SIG-M5 treated with dmso at 0.1 percent for 504 hours (cell line): ENCODE measurements at regions not wholly inside any gene's neighbourhood (a gene's known extent, or its start where the extent isn't known, plus 50 kb on each side); places are given as distances from the start of the nearest gene placed in this dataset.

Experiments
- DNase-seq: peaks from one replicate; lab custom pipeline; 2025; ENCODE audit not compliant: unreplicated experiment; lab: John Stamatoyannopoulos, UW

DNA sequence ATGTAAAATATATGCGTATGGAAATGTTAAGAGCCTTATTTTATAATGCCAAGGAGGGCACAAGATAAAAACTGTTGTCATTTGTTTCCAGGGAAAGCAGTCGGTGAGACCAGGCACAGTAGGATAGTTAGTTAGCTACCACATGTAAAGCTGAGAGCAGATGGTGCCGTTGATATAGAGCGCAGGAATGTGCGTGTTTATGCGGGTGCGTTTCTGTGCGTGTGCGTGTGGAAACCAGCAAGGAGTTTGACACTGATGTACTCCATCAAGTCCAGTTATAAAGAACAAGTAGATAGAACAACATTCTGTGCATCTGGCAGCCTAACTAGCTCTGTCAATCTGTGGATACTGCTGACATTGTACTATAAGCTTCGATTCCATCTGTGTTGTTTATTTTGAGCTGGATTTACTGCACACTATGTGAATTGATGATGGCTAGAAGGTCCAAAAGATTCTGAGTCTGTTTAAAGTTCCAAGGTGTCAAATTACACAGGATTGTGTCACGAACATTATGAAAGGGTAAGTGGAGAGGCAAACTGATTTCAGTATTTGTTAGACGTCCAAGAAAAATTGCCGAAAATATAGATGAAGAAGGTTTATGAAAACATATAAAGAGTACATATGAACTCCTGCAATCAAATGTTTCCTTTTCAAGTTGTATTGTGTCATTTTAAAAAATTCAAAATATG is 494.9 kb upstream of the MEF2C start:
- no peak for DNase-seq

DNA sequence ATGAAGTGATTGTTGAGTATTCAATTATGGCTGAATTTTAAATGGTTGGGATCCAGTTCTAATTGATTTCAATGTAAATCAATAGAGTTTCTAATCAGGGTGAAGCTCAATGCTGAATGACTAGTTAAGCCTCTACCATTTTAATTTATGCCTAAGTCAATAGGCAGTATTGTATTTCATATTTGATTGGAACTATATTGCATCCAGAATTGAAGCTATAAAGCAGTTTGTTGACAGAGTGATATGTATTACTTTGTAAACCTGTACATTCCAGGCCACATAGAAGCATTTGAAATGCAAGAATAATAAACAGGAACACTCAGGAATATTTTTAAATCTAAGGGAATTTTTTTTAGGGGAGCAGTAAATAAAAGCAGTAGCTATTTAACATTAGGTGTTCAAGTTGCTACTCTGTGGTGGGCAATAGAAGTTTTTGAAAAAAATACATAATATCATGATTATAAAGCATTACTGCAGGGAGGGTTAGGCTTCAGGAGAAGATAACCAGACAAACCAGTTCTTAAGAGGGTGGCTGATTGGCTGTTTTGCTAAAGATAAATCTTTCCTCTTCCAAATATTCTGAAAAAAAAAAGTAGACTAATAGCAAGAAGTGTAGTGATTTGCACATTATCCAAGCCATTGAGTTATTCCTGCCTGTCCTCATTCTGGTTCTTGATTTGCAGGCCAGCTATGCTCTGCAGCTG is 492.0 kb upstream of the MEF2C start:
- no peak for DNase-seq

DNA sequence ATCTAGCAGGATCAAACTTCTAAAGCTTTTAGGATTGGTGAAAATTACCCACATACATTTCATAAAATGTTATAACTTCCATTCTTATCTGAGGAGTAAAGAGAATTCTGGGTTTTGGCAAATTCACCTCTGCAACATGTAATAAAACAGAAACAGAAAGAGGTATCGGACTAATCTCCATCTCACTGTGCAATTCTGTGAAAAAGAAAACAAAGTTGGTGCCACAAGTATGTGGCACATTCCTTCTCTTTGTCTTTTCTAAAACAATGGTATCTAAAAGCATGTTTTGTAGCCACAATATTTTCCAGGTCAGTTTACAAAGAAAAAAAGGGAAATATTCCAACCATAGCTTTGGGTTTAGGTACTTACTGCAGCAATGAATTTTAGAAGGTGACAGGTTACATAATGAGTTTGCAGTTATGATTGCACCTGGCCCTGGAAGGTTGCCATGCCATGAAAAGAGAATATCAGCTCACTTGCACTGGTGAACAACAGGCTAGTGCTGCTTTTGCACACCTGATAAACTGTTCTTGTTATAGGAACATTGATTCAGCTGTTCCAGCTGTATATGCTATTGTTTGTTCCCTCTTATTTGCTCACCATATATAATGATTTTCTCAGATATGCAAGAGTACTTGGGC is 491.3 kb upstream of the MEF2C start:
- no peak for DNase-seq

DNA sequence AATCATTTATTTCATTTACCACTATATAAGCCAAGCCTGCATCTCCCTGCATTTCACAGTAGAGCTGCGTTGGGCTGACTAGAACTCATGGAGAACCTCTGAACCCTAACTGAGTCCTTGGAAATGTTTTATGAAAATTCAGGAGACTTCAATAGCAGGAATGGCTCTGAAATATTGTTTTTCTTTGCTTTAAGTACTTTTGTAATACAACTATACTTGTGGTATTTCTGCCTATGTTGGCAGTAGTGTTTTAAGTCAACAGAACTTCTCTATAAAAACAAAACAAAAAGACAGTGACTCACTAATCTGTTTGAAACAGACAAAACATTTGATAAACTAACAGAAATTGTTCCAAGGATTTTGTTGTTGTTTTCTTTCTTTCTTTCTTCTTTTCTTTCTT is 489.2 kb upstream of the MEF2C start:
- DNase-seq, result no peak

DNA sequence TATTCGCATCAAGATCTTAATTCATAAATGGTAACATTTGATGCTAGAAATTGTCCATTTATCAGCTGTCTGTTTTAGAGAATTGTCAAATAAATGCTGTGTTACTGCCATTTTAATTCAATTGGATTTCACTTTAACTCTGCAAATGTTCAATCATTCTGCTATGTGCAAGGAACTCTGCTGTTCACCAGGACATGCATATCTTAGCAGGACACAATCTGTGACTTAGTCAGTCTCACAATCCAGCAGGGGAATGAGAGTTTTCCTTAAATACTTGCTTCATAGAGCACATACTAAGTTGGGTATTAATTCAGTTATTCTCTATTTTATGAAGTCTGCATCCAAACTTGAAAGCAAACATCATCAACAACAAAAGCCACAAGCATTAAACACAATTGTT is 488.7 kb upstream of the MEF2C start:
- no peak for DNase-seq

DNA sequence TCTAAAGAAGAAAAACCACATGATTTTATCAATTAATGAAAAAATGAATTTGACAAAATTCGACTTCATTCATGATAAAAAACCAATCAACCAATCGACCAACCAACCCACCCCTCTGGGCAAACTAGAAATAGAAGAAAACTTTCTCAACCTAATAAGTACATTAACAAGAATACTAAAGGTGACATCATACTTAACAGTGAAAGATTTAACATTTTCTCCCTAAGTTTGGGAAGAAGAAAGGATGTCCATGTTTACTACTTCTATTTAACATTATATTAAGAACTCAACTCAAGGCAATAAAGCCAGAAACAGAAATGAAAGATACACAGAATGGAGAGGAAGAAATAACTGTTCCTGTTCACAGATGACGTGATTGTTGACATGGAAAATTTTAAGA is 476.1 kb upstream of the MEF2C start:
- DNase-seq, result no peak

DNA sequence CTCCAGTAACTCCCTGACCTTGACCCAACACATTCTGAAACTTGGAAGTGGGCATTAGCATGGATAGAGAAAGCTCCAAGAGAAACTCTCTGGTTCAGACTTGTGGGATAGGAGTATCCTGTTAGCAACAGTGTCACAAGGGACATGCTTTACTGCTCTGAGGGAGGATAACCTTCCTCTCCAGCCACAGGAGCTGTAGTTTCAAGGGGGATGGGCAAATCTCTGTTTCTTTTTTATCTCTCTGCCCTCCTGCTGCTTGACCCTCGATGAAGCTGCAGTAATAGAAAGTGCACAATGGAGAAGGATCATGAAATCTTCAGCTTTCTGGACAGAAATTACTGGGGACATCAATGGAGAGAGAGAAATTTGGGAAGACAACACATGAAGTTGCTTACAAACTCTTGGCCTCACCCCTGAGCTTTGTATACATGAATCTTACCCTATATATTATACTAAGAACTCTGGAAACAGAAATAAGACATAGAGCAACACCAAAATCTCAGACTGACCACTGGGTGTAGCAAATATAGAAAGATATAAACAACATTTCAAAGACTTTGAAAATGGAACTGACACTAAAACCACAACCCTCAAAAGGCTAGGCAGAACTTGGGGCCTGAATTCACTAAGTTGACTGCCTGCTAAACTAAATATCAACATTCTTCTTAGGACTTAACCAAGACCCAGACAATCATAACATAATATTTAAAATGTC is 471.0 kb upstream of the MEF2C start:
- DNase-seq, result no peak

DNA sequence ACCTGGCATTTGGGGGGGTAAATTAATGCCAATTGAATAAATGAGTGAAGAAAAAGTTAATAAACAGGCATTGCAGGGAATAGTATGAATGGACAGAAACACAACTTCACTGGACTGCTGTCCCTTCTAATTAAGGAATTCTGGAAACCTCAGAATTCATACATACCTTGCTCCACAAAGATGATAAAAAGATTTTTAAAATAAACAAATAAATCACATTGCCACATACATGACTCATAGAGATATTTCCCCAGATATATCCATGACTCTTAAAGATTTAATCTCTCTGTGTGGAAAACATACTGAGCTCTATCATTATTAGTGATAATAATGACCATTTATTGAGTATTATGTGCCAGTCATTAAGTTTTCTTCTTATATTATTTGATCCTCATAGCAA is 469.0 kb upstream of the MEF2C start:
- DNase-seq, result no peak

DNA sequence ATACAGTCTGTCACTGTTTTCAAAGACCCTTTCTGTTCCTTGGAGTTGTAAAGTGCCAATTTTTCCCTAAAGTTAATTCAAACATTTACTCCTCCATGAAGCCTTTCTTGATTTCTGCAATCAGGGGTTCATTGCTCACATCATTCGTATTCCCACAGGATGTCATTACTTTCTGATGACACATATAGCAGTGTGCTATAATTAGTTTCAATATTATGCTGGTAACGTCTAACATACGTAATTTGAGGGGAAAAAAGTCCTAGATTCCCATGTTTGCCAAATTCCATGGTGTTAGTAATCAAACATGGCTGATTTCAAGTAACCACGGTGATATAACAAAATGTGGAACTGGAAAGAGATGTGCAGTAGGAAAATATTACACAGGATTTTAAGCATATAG is 468.2 kb upstream of the MEF2C start:
- DNase-seq, result no peak

DNA sequence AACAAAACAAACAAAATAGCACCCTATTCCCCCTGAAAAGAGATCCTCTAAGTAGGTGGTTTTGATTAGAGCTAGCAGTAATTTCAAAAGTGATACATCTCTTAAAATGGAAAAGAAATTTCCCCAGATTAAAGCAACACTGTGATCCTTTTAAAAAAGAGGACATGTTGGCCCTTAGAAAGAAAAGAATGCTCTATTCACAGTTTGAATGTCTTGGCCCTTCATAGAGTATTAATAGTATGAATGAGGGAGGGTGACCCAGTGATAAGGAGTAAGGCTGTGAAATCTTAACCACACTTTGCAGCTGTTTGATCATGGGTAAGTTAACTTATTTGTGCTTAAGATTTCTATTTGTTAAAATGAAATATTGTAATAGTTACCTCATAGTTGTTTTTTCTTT is 467.7 kb upstream of the MEF2C start:
- no peak for DNase-seq

DNA sequence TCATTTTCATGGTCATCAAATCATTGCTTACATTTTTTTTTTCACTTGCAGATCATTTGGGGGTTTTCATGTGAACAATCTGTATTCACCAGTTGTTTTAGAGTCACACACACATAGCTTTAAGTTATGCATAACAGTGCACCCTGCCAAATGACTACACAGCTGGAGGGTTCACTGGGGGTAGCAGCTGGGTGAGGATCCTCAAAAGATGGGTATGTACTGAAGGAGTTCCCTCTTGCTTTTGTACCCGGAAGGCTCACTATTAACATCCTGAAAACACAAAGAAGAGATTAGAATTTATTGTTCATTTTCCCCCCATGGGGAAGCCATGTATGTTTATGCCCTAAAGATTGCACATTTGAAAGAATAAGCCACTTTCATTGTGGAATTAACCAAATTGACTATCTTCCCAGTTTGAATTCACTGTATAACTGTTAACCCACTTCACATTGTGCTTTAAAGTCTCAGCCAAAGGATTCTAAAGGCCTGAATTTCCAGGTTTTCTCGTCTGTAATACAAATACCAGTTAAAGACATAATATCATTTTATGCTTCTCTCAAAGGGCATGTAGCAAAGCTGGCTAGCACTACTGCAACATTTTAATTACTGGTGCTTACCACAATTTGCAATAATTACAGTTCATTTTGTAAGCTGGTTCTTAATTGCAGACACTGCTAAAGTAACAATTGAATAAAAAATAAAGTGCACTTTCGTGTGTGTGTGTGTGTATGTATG is 466.4 kb upstream of the MEF2C start:
- DNase-seq, result no peak

DNA sequence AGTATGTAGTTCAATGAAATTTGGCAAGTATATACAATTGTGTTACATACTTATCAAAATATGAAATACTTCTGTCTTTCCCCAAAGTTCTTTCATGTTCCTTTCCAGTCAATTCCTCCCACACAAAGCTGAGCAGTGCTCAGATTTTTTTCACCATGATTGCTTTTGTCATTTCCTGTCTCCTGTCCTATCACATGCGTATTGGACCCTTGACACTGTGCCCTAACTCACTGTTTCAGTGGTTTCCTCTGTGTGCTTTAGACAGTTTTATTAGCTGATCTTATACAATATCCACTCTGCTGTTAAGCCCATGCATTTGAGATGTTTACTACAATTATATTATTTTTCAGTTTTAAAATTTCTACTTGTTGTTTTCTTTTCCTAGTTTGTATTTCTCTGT is 463.6 kb upstream of the MEF2C start:
- no peak for DNase-seq

DNA sequence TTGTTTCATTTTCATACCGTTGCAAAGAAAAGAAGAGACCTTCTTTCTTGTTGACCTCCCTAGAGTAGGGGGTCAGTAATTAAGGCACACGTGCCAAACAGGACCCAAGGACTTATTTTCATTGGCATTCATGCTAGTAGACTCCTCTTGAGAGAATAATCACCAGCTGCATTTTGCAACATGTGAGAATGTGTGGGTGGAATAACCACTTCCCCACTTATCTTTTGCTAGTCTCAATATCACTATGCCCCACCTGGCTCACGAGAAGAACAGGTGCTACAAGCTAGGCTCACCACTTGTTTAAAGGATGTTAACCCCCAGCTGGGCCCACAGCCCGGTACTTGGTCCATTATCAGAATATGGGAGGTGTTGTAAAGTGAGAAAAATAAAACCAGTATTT is 460.7 kb upstream of the MEF2C start:
- no peak for DNase-seq

DNA sequence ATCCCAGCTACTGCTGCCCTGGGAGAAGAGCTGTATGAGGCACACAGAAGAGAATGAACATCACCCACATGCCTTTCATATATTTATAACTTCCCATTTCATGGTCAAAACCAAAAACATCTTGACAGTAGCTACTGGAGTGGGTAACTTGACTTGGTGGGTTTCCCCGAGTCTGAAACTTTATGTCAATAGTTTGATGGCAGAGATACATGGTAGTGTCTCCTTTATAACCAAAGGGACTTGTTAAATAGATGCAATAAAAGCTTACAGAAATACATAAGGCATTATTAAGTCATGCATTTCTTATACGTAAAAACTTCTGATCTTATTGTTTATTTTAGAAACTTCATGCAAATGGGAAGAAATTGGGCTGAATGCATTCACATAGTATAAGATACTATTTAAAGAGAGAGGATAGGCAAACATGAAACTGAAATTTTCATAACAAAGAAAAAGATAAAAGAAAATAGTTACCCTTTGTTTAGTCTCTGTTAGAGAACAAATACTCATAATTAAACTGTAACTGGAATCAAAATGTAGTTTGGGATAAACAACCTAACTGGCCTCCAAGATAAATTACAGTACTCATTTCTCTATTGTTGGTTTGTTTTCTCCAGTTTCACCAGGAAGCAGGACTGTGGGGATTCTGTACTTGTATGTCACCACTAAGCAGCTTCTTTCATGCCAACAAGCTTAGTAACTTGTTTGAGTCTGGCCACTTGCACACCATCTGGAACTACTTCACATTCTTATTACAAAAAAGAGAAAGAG is 459.3 kb upstream of the MEF2C start:
- no peak for DNase-seq

DNA sequence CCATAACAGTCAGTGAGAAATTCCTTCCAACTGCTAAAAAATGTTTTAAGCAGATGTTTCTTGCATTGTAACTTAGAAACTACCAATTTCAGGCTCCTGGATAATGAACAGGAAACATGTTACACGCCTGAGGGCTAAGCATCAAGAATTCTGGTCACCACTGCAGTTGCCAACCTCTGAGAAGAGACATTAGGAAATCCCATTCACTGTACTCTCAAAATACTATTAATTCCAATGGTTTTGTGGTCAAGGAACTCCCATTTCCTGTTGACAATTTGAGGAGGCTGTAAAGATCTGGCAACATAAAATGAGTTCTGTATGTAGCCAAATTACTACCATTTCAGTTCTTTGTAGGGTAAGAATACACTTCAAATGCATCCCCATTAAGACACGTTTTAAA is 456.0 kb upstream of the MEF2C start:
- no peak for DNase-seq

DNA sequence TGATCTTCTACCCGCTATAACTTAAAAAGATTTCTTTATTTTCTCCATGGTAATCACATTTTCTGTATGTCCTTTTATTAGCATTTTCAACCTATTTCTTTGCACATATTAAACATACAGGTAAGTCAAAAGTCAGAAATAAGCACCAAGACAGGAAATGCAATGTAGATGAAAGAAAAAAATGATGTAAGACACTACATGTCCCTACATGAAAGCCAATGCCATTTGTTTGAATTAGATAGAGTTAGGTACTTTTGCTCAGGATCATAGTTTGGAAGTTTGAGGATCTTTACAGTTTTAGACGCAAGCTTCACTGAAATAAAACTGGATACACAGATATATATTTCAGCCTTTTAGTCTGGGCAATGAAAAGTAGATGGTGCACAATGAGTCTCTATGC is 453.1 kb upstream of the MEF2C start:
- DNase-seq, result no peak

DNA sequence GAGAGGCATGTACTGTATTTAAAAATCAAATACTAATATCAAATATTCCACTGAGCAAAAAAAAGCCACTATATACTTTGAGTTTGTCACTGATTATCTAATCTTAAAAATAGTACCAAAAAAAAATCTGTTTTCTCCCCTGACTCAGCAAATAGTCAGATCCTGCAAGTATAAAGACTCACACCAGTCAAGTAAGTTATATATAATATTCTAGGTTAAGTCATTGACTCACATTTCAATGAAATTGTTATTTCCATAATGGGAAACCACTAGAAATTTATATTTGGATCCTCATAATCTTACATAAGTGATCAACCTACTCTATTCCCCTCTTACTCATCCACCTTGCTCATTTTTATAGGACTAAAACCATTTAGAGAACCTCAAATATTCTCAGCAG is 447.2 kb upstream of the MEF2C start:
- no peak for DNase-seq

DNA sequence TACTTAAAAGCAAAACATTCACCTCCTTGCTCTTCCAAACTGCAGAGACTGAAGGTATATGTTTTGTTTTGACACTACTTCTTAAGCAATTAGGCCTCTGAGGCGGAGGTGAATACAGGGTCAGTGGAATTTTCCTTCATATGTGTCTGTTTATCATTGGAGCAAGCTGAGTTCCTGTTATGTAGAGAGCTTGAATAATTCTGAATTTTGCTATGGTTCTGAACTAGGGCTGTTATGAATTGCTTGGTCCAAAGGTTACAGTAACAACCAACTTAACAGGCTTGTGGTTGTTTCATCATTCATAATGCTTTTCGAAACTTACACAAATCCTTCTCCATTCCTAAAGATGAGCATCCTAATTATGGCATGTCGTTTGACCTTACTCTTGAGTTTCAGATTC is 444.6 kb upstream of the MEF2C start:
- DNase-seq, result no peak

DNA sequence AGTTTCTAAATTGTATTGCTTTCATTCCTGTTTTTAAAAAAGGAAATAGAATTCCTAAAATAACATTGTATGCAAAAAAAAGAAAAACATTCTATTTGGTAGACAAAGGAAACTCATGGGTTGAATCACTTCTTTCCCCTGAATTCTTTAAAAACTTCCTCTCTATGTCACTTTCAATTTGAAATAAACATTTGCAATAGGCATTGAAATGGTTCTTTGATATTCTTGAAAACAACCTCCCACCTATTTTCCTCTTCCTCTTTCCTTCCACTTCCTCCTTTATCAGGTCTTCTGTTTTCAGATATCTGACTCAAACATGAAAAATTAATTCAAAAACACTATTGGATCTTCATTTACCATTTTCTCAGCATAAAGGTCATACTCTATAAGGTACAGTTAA is 442.0 kb upstream of the MEF2C start:
- no peak for DNase-seq

DNA sequence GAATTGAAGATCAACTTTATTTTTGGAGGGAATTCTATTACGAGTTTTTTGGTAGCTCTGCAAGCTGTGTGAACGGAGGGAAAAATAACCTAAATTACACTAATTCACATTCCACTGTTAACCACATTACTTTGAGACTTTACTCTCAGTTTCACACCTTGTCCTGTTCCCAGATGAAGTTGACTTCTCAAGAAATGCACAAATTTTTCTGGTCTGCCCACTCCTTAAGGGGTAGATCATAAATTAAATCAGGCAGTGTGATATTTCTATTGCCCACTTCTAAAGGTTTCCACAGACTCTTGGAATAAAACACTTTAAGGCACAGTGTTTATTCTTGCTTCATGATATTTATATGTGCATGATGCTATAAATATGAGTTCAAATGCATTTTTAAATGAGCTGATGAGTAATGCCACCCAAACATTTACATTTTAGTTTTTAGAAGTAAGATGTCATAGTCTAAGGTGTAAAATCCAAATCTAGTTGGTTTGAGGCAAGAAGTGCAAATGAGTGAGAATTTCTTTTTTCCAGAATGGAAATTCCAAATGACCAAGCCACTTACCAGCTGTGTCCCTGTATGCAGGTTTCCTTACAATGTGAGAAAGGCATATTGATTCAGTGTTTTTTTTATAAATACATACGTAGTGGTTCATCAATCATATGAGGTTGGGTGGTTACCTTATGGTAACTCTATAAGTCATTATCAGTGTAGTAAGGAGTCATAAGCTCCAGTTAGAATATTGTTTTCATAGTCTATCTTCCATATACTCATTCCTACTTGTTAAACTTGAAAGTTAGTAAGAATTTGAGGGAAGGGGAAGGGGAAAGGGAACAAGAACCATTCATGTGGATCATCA is 437.7 kb upstream of the MEF2C start:
- no peak for DNase-seq
